DOHH2 (cell line): ENCODE measurements at regions not wholly inside any gene's neighbourhood (a gene's known extent, or its start where the extent isn't known, plus 50 kb on each side); places are given as distances from the start of the nearest gene placed in this dataset.

Experiments
- CTCF ChIP-seq: fragments of 200-600 bp; sonication (generic); IDR thresholded peaks from one replicate; pipeline ENCODE4 v1.5.1; 2014; ENCODE audit warnings: antibody characterized with exemption, mild to moderate bottlenecking, low read depth, low read length; ENCODE audit not compliant: poor library complexity, severe bottlenecking
- EZH2phosphoT487 ChIP-seq: fragments of 200-600 bp; sonication (generic); IDR thresholded peaks from 2 replicates; pipeline ENCODE4 v1.6.1; 2017; ENCODE audit warnings: borderline replicate concordance, mild to moderate bottlenecking, antibody characterized with exemption, low read length, moderate library complexity, mixed read lengths

- no peak for TF ChIP-seq CTCF
- TF ChIP-seq EZH2phosphoT487, result no peak
Observed at GRCh38 chr1:106789686-106790085, 266.8 kb upstream of the PRMT6 start.
